Testis (tissue), 2 donors: ENCODE measurements at regions not wholly inside any gene's neighbourhood (a gene's known extent, or its start where the extent isn't known, plus 50 kb on each side); places are given as distances from the start of the nearest gene placed in this dataset.

Source experiments
- POLR2A ChIP-seq: fragments of 450-650 bp; IDR thresholded peaks from one replicate; pipeline ENCODE4 v1.6.1; 2017; ENCODE audit warnings: antibody characterized with exemption, mild to moderate bottlenecking, moderate library complexity
- TF ChIP-seq, protein P1 (sequence below), 3 experiments: fragments of 450-650 bp in 2 of 3; fragments of 200-600 bp in 1 of 3; sonication (generic) in 1 of 3; IDR thresholded peaks; one replicate each; pipeline ENCODE4 v1.5.1; 2016 to 2019; ENCODE audit warnings: antibody characterized with exemption in 3 of 3, mild to moderate bottlenecking in 2 of 3, moderate library complexity in 1 of 3

DNA sequence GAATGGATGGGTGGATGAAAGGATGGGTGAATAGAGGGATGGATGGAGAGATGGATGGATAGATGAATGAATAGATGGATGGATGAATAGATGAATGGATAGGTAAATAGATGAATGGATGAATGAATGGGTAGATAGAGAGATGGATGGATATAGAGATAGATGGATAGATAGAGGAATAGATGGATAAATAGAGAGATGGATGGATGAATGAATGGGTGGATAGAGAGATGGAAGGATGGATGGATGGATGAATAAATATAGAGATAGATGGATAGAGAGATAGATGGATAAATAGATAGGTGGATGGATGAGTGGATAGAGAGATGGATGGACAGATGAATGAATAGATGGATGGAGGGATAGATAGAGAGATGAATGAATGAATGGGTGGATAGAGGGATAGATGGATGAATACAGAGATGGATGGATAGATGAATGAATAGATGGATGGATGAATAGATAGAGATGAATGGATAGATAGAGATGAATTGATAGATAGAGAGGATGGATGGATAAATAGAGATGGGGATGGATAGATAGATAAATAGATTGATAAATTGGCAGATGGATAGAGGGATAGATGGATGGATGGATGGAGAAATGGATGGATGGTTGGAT lies 106.7 kb upstream of the SOX1 start:
- TF ChIP-seq, protein P1, sequence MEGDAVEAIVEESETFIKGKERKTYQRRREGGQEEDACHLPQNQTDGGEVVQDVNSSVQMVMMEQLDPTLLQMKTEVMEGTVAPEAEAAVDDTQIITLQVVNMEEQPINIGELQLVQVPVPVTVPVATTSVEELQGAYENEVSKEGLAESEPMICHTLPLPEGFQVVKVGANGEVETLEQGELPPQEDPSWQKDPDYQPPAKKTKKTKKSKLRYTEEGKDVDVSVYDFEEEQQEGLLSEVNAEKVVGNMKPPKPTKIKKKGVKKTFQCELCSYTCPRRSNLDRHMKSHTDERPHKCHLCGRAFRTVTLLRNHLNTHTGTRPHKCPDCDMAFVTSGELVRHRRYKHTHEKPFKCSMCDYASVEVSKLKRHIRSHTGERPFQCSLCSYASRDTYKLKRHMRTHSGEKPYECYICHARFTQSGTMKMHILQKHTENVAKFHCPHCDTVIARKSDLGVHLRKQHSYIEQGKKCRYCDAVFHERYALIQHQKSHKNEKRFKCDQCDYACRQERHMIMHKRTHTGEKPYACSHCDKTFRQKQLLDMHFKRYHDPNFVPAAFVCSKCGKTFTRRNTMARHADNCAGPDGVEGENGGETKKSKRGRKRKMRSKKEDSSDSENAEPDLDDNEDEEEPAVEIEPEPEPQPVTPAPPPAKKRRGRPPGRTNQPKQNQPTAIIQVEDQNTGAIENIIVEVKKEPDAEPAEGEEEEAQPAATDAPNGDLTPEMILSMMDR (IDR thresholded peaks at IDR 0.05) = no peak
- no peak for TF ChIP-seq POLR2A
